ENCODE measurements at regions not wholly inside any gene's neighbourhood (a gene's known extent, or its start where the extent isn't known, plus 50 kb on each side); places are given as distances from the start of the nearest gene placed in this dataset.
A peak's percentile ranks its signal among the peaks of the same experiment; 100 is the strongest.

GRCh38 chr11:88231894-88232482 lies 56.7 kb upstream of the RAB38 start:
- peak; percentile 23 for DNase-seq (ENCODE audit: low spot score)
- FAIRE-seq, result no peak

- DNase-seq (ENCODE audit: low spot score) (no peak), FAIRE-seq (no peak)
Measured at GRCh38 chr11:88229303-88229702, 54.1 kb upstream of the RAB38 start.
